HG03196 (cell line): ENCODE measurements at regions not wholly inside any gene's neighbourhood (a gene's known extent, or its start where the extent isn't known, plus 50 kb on each side); places are given as distances from the start of the nearest gene placed in this dataset.
"Not testable (repeated sequence)": the region's sequence is repeated elsewhere in the genome, so short reads cannot be mapped to it uniquely, and the experiment has no call there.

ENCODE experiments used
- ATAC-seq: cut with Tn5 transposase; IDR thresholded peaks from one replicate; pipeline ENCODE4 v1.9.1; 2021; ENCODE audit not compliant: unreplicated experiment

DNA sequence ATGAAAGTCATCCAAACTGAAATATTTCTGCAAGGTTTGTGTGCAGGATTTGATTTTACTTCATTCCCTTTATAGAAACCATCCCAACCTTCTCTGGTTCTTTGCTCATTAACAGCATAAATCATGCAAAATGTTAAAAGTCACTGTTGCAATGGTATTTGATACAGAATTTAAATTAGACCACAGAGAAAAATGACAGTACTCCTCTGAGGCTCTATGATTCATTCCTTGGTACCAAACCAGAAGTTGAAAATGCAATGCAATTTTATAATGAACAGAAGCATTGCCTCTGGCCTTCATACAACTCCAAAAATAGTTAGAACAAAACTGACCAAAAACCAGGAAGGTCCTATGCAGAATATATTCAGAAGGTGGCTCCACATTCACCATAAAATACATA is 607.1 kb downstream of the TLE1 start:
- ATAC-seq = no peak

DNA sequence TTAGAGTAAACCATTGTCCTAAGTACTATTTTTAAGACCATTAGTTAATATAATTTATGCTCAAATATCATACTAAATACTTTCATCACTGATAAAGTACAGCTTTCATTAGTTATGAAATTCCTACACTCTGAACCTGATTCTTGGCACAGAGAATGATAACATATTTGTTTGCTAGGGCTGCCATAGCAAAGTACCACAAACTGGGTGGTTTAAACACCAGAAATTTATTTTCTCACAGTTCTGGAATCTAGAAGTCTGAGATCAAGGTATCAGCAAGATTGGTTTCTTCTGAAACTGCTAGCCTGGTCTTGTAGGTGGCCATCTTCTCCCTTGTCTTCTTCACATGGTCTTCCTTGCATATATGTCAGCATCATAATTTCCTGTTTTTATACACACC is 608.4 kb downstream of the TLE1 start:
- no peak for ATAC-seq

GRCh38 chr9:81080185-81080584 is 609.2 kb downstream of the TLE1 start:
- no peak for ATAC-seq

DNA sequence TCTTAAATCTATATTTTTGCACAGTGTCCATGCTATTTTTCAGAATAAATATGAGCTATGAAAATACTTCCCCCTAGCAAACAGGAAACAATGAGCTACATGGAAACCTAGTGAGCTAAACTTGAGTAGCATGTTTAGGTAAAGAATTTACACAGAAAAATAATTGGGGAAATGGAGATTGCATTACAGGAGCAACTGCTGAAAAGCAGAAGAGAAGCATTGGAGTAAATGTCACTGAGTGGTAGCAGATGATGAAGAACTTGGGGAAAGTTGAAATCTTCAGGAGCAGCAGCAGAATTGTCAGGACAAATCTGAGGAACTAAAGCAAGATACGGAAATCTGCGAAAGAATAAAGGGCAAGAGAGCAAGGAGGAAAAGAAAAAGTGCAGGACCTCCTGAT is 610.3 kb downstream of the TLE1 start:
- no peak for ATAC-seq

GRCh38 chr9:81078555-81078954 is 610.8 kb downstream of the TLE1 start:
- ATAC-seq = no peak

DNA sequence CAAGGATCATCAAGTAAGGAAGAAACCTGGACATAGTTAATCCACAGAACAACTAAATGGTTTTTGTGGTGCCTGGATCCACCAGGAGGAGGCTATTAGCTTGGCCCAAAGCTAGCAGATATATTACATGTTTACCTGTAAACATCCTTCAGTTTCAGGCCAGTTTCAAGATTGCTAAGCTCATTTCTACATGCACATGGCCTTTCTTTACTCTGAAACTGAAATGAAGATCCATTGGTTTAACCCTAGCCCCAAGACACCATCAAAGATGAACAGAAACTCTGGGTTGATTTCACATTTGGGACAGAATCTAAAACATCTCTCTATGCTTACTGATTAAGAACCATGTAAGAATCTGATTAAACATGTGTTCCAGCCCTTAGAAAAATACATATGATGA is 611.8 kb downstream of the TLE1 start:
- peak; percentile 77 for ATAC-seq

DNA sequence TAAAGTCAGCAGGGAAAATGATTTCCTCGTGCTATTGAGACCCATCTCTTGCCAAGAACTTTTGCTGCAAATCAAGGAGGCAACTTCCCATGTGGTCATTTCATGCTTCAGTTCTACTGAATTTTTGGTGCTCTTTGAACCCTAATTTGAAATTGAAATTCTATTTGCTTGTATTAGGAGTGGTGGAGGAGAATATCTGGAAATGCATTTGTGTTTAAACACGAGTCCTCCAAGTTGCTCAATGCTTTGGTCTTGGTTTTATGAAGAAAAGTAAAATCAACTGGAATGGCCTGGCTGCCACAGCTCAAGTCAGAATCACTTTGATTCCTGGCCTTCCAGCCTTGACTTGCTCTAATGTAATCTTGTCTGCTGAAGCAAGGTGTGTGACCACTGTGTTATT is 613.2 kb downstream of the TLE1 start:
- no peak for ATAC-seq

- no peak for ATAC-seq
Observed at GRCh38 chr9:81074221-81074620, 615.1 kb downstream of the TLE1 start.

GRCh38 chr9:81073821-81074220 is 615.5 kb downstream of the TLE1 start:
- no peak for ATAC-seq

DNA sequence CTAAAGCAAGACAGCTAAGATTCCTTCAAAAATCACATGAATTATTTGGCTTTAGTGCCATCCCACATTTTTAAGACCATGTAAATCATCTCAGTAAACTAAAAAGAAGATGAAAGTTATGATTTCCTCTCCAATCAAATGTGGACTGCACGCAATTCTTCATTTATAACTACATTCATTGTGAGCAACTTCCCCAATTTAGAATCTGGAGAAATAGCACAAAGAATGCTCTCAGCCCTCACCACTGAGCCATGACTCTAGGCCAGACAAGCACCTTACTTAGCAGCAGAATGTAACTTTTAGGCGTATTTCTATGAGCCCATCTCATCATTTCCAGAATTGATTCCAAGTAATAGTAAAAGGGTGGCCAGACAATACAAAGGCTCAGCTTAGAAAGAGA is 616.6 kb downstream of the TLE1 start:
- no peak for ATAC-seq

DNA sequence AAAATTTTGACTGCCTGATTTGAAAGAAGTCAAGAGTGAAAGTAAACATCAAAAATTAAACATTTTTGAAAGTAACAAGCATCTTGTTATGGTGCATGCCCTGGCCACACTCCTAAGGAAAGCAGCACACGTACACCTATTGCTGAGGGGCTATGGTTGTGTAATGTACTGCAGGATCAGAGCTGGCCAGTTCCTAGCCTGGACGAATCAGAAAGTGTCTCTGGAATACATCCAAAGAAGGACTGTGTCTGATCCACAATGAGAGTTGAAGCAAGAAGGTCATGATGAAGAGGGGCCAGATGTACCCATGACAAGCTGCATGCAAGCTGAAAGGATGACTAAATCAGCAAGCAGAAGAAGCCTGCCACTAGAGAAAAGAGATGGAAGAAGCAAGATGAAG is 618.2 kb downstream of the TLE1 start:
- no peak for ATAC-seq

- no peak for ATAC-seq
Observed at GRCh38 chr9:81070689-81071088, 618.7 kb downstream of the TLE1 start.

DNA sequence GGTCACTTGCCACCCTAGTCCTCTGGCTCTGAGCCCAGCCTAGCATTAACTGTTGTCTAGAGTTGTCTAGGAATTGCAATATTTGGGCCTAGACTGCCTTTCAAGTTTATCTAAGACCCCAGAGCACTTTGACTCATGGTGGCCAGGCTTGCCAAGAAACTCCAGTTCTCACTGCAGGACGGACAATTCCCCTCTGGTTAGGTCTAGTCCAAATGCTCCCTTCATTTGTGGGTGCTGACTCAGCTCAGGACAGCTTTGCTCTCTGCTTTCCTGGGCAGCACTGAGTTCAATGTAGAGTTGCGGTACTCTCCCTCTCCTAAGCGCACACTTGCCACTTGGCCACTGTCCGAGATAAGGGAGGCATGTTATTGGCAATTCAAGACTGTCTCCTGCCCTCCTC is 619.4 kb downstream of the TLE1 start:
- ATAC-seq = no peak

- no peak for ATAC-seq
Observed at GRCh38 chr9:81069038-81069795, 620.1 kb downstream of the TLE1 start.

- not testable (repeated sequence) for ATAC-seq
Observed at GRCh38 chr9:81062995-81063394, 626.4 kb downstream of the TLE1 start.

- no peak for ATAC-seq
Observed at GRCh38 chr9:81058782-81059181, 630.6 kb downstream of the TLE1 start.

- no peak for ATAC-seq
Observed at GRCh38 chr9:81053298-81054025, 635.9 kb downstream of the TLE1 start.

GRCh38 chr9:81052846-81053245 is 636.5 kb downstream of the TLE1 start:
- no peak for ATAC-seq

DNA sequence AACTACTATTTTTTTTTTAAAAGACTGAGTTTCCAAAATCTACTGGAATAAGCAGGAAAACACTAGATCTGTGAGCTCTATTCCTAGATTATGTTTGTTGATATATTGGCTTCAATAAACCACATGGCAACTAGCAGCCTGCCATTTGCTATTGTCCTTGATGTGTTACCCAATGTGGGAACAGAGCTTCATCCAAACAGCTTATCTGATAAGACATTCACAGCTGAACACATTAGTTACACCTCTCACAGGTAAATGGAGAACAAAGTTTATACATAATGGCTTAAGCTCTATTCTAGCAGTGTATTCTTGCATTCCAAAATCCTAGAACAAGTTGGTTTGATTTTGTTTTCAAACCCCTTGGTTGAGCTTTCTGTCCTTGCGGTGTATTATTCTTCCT is 642.1 kb downstream of the TLE1 start:
- ATAC-seq = no peak

- ATAC-seq = no peak
Observed at GRCh38 chr9:81045658-81046057, 643.7 kb downstream of the TLE1 start.

- ATAC-seq = no peak
Observed at GRCh38 chr9:81037889-81038288, 651.5 kb downstream of the TLE1 start.

DNA sequence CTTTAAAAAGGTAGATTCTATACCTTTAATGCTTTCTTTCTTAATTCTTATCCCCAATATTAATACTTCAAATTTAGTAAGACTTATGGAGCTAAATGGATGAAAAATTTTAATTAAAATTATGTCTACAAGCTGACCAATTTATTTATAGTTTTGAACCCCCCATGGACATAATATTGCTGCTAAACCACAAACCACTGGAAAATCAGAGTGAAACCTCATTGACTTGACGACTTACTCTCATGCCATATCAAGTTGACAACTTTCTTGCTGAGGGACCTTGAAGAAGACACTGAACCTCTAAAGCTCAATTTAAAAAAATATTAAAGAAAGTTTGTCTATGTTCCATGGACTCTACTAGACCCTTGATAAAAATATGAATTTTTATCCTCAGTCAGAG is 653.7 kb downstream of the TLE1 start:
- no peak for ATAC-seq

- ATAC-seq = no peak
Observed at GRCh38 chr9:81035171-81035570, 654.2 kb downstream of the TLE1 start.
